WTC11 (cell line): ENCODE measurements at regions not wholly inside any gene's neighbourhood (a gene's known extent, or its start where the extent isn't known, plus 50 kb on each side); places are given as distances from the start of the nearest gene placed in this dataset.

Source experiments
- ATAC-seq: fragments of 200-7000 bp; cut with Tn5 transposase; 2 replicates; pipeline ENCODE4 v1.10.0; 2021; ENCODE audit warnings: mild to moderate bottlenecking, moderate library complexity
- CTCF ChIA-PET: fragments of 300-600 bp; sonication (Branson Sonifier 250); formaldehyde crosslinking; loops from one replicate; lab custom pipeline; 2021; ENCODE audit warnings: antibody characterized with exemption; lab: Charles Lee
- POLR2A ChIA-PET: fragments of 350-600 bp; sonication (Branson Sonifier 250); formaldehyde crosslinking; loops from one replicate; lab custom pipeline; 2021; ENCODE audit warnings: antibody characterized with exemption; lab: Charles Lee
- DNase-seq: peaks from one replicate; pipeline ENCODE4 v3.0.0; 2021; ENCODE audit warnings: low spot score
- H3K27ac Mint-ChIP-seq: 2 replicates; pipeline ENCODE4 v1.8.0; 2021; ENCODE audit warnings: mixed read lengths
- H3K27me3 Mint-ChIP-seq: 2 replicates; pipeline ENCODE4 v1.8.0; 2021; ENCODE audit warnings: low read depth, mild to moderate bottlenecking, moderate library complexity, mixed read lengths
- H3K36me3 Mint-ChIP-seq: 2 replicates; pipeline ENCODE4 v1.8.0; 2021; ENCODE audit warnings: mixed read lengths
- H3K4me1 Mint-ChIP-seq: 2 replicates; pipeline ENCODE4 v1.8.0; 2022; ENCODE audit warnings: mixed read lengths
- H3K4me3 Mint-ChIP-seq: 2 replicates; pipeline ENCODE4 v1.8.0; 2021; ENCODE audit warnings: mild to moderate bottlenecking, moderate library complexity, mixed read lengths
- H3K9me3 Mint-ChIP-seq: 2 replicates; pipeline ENCODE4 v1.8.0; 2021; ENCODE audit warnings: mixed read lengths
- CDX4 ChIP-seq: fragments of 250-450 bp; sonication (Bioruptor Pico); IDR thresholded peaks from 2 replicates; pipeline ENCODE4 v1.9.0; 2021; ENCODE audit warnings: moderate library complexity, mild to moderate bottlenecking, inconsistent platforms, borderline replicate concordance
- E2F4 ChIP-seq: sonication (generic); formaldehyde crosslinking; IDR thresholded peaks from 2 replicates; pipeline ENCODE4 v1.8.1; 2022; ENCODE audit warnings: low read depth, mild to moderate bottlenecking, moderate library complexity, missing genetic modification reagents, borderline replicate concordance
- E2F5 ChIP-seq: sonication (generic); formaldehyde crosslinking; IDR thresholded peaks from 2 replicates; pipeline ENCODE4 v1.8.1; 2022; ENCODE audit warnings: mild to moderate bottlenecking, moderate library complexity, missing genetic modification reagents
- ERG ChIP-seq: fragments of 250-450 bp; sonication (Bioruptor Pico); IDR thresholded peaks from 2 replicates; pipeline ENCODE4 v1.8.0; 2021; ENCODE audit warnings: mild to moderate bottlenecking
- GABPB1 ChIP-seq: sonication (generic); formaldehyde crosslinking; IDR thresholded peaks from 2 replicates; pipeline ENCODE4 v1.8.1; 2023; ENCODE audit warnings: mild to moderate bottlenecking, missing genetic modification reagents
- GRHL2 ChIP-seq: fragments of 250-450 bp; sonication (Bioruptor Pico); IDR thresholded peaks from 2 replicates; pipeline ENCODE4 v1.8.0; 2022; ENCODE audit warnings: mild to moderate bottlenecking, moderate library complexity; ENCODE audit not compliant: insufficient replicate concordance, severe bottlenecking
- GTF2I ChIP-seq: fragments of 250-450 bp; sonication (Bioruptor Pico); conservative IDR thresholded peaks from 2 replicates; pipeline ENCODE4 v1.4.0; 2021; ENCODE audit warnings: mild to moderate bottlenecking
- MAX ChIP-seq: sonication (generic); formaldehyde crosslinking; IDR thresholded peaks from 2 replicates; pipeline ENCODE4 v1.8.0; 2022; ENCODE audit warnings: mild to moderate bottlenecking, missing genetic modification reagents
- NFATC4 ChIP-seq: fragments of 250-450 bp; sonication (Bioruptor Pico); IDR thresholded peaks from 2 replicates; pipeline ENCODE4 v1.9.0; 2021; ENCODE audit warnings: mild to moderate bottlenecking
- NFYB ChIP-seq: sonication (generic); formaldehyde crosslinking; conservative IDR thresholded peaks from 2 replicates; pipeline ENCODE4 v1.8.0; 2022; ENCODE audit warnings: low read depth, missing genetic modification reagents
- PREB ChIP-seq: sonication (generic); formaldehyde crosslinking; IDR thresholded peaks from 2 replicates; pipeline ENCODE4 v1.8.1; 2022; ENCODE audit warnings: mild to moderate bottlenecking, missing genetic modification reagents, moderate library complexity, borderline replicate concordance
- PRRX2 ChIP-seq: fragments of 250-450 bp; sonication (Bioruptor Pico); IDR thresholded peaks from 2 replicates; pipeline ENCODE4 v1.8.0; 2021; ENCODE audit warnings: mild to moderate bottlenecking
- SMAD3 ChIP-seq: sonication (generic); formaldehyde crosslinking; IDR thresholded peaks from 2 replicates; pipeline ENCODE4 v1.8.0; 2022; ENCODE audit warnings: missing genetic modification reagents, mild to moderate bottlenecking, borderline replicate concordance
- SMAD4 ChIP-seq: sonication (generic); formaldehyde crosslinking; IDR thresholded peaks from 2 replicates; pipeline ENCODE4 v1.8.0; 2022; ENCODE audit warnings: mild to moderate bottlenecking, missing genetic modification reagents
- STAT6 ChIP-seq: sonication (generic); formaldehyde crosslinking; conservative IDR thresholded peaks from 2 replicates; pipeline ENCODE4 v1.8.1; 2023; ENCODE audit warnings: mild to moderate bottlenecking, low read depth, missing genetic modification reagents, moderate library complexity
- ZNF317 ChIP-seq: sonication (generic); formaldehyde crosslinking; IDR thresholded peaks from 2 replicates; pipeline ENCODE4 v1.8.1; 2023; ENCODE audit warnings: low read depth, mild to moderate bottlenecking, moderate library complexity, missing genetic modification reagents, borderline replicate concordance
- ZNF512 ChIP-seq: sonication (generic); formaldehyde crosslinking; IDR thresholded peaks from 2 replicates; pipeline ENCODE4 v1.8.1; 2022; ENCODE audit warnings: missing genetic modification reagents, borderline replicate concordance
- ZNF671 ChIP-seq: fragments of 250-450 bp; sonication (Bioruptor Pico); IDR thresholded peaks from 2 replicates; pipeline ENCODE4 v1.8.0; 2021; ENCODE audit warnings: mild to moderate bottlenecking
- ZSCAN18 ChIP-seq: fragments of 250-450 bp; sonication (Bioruptor Pico); IDR thresholded peaks from 2 replicates; pipeline ENCODE4 v2.1.2; 2022; ENCODE audit warnings: mild to moderate bottlenecking, moderate library complexity

GRCh38 chrX:75989806-75990590 lies 182.9 kb upstream of the PBDC1 start:
- DNase-seq (no peak), ATAC-seq (peak; percentile 36)
- POLR2A ChIA-PET: no interaction called here
- Mint-ChIP-seq H3K27me3 (0 out of 2 replicates have a peak, but pooled peaks cover under 1% of the 10 kb centered on the region), H3K4me3 (no peak overlapping the region), H3K36me3 (no peaks in the 10 kb centered on the region), H3K4me1 (no peaks in the 10 kb centered on the region), H3K27ac (no peak overlapping the region), H3K9me3 (peaks cover 6% of the 10 kb centered on the region)
- CTCF ChIA-PET: no interaction called here
- no peak for TF ChIP-seq STAT6
- no peak for TF ChIP-seq ZSCAN18
- no peak for TF ChIP-seq MAX (CRISPR knock-in tag)
- TF ChIP-seq ZNF671: no peak
- TF ChIP-seq NFYB (CRISPR knock-in tag): no peak
- no peak for TF ChIP-seq ZNF512 (CRISPR knock-in tag)
- TF ChIP-seq CDX4: no peak
- TF ChIP-seq GABPB1 (CRISPR knock-in tag): no peak
- TF ChIP-seq PRRX2 (CRISPR knock-in tag): no peak
- no peak for TF ChIP-seq ERG
- no peak for TF ChIP-seq SMAD3 (CRISPR knock-in tag)
- no peak for TF ChIP-seq E2F5 (CRISPR knock-in tag)
- no peak for TF ChIP-seq SMAD4 (CRISPR knock-in tag)
- TF ChIP-seq ZNF317 (CRISPR knock-in tag): no peak
- no peak for TF ChIP-seq GRHL2 (CRISPR knock-in tag)
- no peak for TF ChIP-seq NFATC4
- no peak for TF ChIP-seq E2F4
- TF ChIP-seq GTF2I (CRISPR knock-in tag): no peak
- no peak for TF ChIP-seq PREB (CRISPR knock-in tag)
